ENCODE measurements at regions not wholly inside any gene's neighbourhood (a gene's known extent, or its start where the extent isn't known, plus 50 kb on each side); places are given as distances from the start of the nearest gene placed in this dataset.

DNA sequence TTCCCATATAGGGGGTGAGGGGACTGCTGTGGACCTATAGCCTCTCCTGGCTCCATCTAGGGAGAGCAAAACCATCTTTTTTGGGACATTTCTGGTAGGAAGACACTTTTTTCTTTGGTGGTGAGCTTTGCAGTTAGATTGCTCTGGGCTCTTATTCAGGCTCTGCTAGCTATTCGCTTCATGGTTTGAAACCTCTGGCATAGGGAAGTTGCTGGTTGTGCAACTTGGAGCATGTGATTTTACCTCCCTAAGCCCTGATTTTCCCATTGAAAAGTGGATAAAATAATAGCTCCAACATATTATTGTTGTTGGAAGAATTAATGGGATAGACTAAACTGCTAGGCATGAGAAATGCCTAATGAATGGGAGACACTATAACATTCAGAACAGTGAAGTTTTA, 69.6 kb downstream of the CYP26A1 start:
- no peak overlapping the region for H3K27ac ChIP-seq
- H3K36me3 ChIP-seq, result no peaks in the 10 kb centered on the region
- TF ChIP-seq POLR2A (IDR thresholded peaks at IDR 0.05) (no peak), EP300 (IDR thresholded peaks at IDR 0.05) (no peak), POLR2AphosphoS5 (IDR thresholded peaks at IDR 0.05) (no peak)
- TF ChIP-seq, protein P1, sequence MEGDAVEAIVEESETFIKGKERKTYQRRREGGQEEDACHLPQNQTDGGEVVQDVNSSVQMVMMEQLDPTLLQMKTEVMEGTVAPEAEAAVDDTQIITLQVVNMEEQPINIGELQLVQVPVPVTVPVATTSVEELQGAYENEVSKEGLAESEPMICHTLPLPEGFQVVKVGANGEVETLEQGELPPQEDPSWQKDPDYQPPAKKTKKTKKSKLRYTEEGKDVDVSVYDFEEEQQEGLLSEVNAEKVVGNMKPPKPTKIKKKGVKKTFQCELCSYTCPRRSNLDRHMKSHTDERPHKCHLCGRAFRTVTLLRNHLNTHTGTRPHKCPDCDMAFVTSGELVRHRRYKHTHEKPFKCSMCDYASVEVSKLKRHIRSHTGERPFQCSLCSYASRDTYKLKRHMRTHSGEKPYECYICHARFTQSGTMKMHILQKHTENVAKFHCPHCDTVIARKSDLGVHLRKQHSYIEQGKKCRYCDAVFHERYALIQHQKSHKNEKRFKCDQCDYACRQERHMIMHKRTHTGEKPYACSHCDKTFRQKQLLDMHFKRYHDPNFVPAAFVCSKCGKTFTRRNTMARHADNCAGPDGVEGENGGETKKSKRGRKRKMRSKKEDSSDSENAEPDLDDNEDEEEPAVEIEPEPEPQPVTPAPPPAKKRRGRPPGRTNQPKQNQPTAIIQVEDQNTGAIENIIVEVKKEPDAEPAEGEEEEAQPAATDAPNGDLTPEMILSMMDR (IDR thresholded peaks at IDR 0.05), result no peak
- no peaks in the 10 kb centered on the region for H3K27me3 ChIP-seq
- no peak for ATAC-seq
- H3K4me1 ChIP-seq, result no peaks in the 10 kb centered on the region
- no peak overlapping the region for H3K4me3 ChIP-seq
- 17 to 80% methylated on average over 1 of the region's 1 CpG for WGBS, 2 donors (ENCODE audit: low coverage in 1 of 2)
- no peaks in the 10 kb centered on the region for H3K9me3 ChIP-seq

DNA sequence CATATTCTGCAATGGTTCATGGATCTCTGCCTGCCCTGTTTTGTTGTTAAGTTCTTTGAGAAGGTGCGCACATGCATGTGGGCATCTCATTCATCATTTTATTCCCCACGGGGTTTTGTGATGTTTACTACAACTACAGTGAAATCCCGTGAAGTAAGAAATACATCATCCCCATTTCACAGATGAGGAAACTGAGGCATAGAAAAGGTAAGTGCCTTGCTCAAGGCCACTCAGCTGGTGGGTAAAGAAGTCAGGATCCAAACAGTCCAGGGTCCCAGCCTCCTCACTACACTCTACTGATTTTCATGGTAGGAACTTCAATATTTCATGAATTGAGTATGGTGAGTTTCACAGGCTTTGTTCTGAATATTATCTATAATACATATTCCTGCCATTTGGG, 72.6 kb downstream of the CYP26A1 start:
- no peak for ATAC-seq
- Histone ChIP-seq H3K9me3 (no peaks in the 10 kb centered on the region), H3K4me3 (no peak overlapping the region), H3K36me3 (no peaks in the 10 kb centered on the region), H3K27me3 (no peaks in the 10 kb centered on the region), H3K27ac (no peak overlapping the region), H3K4me1 (no peaks in the 10 kb centered on the region)
- TF ChIP-seq POLR2A (IDR thresholded peaks at IDR 0.05), result no peak
- TF ChIP-seq EP300 (IDR thresholded peaks at IDR 0.05), result no peak
- TF ChIP-seq, protein P1 (IDR thresholded peaks at IDR 0.05), result no peak
- no peak for TF ChIP-seq POLR2AphosphoS5 (IDR thresholded peaks at IDR 0.05)
- WGBS, 2 donors (ENCODE audit: low coverage in 1 of 2), result 77 to 100% methylated on average over 1 to 3 of the region's 3 CpGs

DNA sequence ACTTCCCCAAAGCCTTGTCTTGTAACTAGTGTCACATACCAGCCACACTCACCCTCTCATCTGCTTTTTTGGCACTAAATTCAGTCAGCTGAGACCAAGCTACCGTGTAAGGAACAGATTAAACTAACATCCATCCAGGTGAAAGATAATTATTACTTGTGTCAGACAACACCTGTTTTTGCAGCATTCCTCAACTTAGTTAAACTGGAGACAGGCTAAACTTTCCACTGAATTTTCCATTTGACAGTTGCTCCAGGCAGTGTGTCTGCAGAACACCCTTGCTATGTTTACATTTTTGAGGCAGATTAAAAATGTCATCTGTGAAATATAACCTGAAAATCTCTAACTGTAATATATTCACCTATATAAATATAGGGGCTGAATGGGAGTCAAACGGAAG, 73.6 kb downstream of the CYP26A1 start:
- H3K27ac ChIP-seq, result no peak overlapping the region
- H3K9me3 ChIP-seq, result no peaks in the 10 kb centered on the region
- no peak overlapping the region for H3K4me3 ChIP-seq
- H3K36me3 ChIP-seq, result no peaks in the 10 kb centered on the region
- H3K27me3 ChIP-seq, result no peaks in the 10 kb centered on the region
- TF ChIP-seq POLR2A (IDR thresholded peaks at IDR 0.05), result no peak
- ATAC-seq, result no peak
- no peaks in the 10 kb centered on the region for H3K4me1 ChIP-seq
- 7 to 23% methylated on average over 2 of the region's 2 CpGs for WGBS, 2 donors (ENCODE audit: low coverage in 1 of 2)

DNA sequence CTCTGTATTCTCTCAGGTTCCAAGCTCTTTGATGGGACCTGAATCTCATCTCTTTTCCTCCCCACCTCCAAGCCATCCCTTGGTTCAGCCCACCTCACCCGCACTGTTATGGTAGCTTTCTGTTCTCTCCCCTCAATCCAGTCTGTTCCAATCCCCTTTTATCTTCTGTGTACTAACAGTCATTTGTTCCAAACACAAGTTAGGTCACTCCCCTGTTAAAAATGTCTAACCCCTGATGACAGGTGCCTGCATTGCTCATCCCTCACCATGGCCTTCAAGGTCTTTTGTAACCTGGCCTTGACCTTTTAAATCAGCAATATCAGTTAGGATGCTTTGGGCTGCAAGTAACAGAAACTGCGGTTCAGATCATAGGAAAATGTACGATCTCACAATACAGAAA, 74.8 kb downstream of the CYP26A1 start:
- Histone ChIP-seq H3K36me3 (no peaks in the 10 kb centered on the region), H3K9me3 (peaks cover 0 to 8% (median 0%) of the 10 kb centered on the region in 3 donors), H3K4me1 (no peaks in the 10 kb centered on the region), H3K27ac (no peak overlapping the region), H3K27me3 (no peaks in the 10 kb centered on the region), H3K4me3 (no peak overlapping the region)
- TF ChIP-seq POLR2AphosphoS5 (IDR thresholded peaks at IDR 0.05) (no peak), POLR2A (IDR thresholded peaks at IDR 0.05) (no peak), EP300 (IDR thresholded peaks at IDR 0.05) (no peak)
- TF ChIP-seq, protein P1 (IDR thresholded peaks at IDR 0.05), result no peak
- no peak for ATAC-seq
- WGBS, 2 donors (ENCODE audit: low coverage in 1 of 2), result 65 to 100% methylated on average over 1 to 3 of the region's 3 CpGs

DNA sequence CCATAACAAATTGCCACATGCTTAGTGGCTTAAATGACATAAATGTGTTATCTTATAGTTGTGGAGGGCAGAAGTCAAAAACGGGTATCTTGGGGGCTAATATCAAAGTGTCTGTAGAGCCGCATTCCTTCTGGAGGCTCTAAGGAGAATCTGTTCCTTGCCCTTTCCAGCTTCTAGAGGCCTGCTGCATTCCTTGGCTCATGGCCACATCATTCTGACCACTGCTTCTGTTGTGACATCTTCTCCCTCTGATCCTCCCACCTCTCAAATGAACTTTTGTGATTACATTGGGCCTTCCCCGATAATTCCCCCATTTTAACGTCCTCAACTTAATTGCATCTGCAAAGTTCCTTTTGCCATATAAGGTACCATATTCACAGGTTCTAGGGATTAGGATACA, 76.1 kb downstream of the CYP26A1 start:
- TF ChIP-seq EP300 (IDR thresholded peaks at IDR 0.05), result no peak
- no peak for TF ChIP-seq POLR2A (IDR thresholded peaks at IDR 0.05)
- TF ChIP-seq, protein P1 (IDR thresholded peaks at IDR 0.05), result no peak
- no peak for TF ChIP-seq POLR2AphosphoS5 (IDR thresholded peaks at IDR 0.05)
- Histone ChIP-seq H3K27me3 (no peaks in the 10 kb centered on the region), H3K9me3 (peaks cover 0 to 17% (median 0%) of the 10 kb centered on the region in 3 donors), H3K27ac (no peak overlapping the region), H3K36me3 (no peaks in the 10 kb centered on the region), H3K4me1 (no peaks in the 10 kb centered on the region), H3K4me3 (no peak overlapping the region)
- WGBS, 2 donors (ENCODE audit: low coverage in 1 of 2), result 84 to 100% methylated on average over 2 to 4 of the region's 4 CpGs
- no peak for ATAC-seq

Data from gastroesophageal sphincter (tissue), 4 donors.